Prostate gland (tissue), 2 donors: ENCODE measurements at regions not wholly inside any gene's neighbourhood (a gene's known extent, or its start where the extent isn't known, plus 50 kb on each side); places are given as distances from the start of the nearest gene placed in this dataset.

Experiments used
- POLR2A ChIP-seq: fragments of 450-650 bp; IDR thresholded peaks from one replicate; pipeline ENCODE4 v1.6.1; 2016; ENCODE audit warnings: antibody characterized with exemption, mild to moderate bottlenecking
- TF ChIP-seq, protein P1 (sequence below), 4 experiments: fragments of 200-600 bp in 2 of 4; fragments of 450-650 bp in 2 of 4; sonication (generic) in 2 of 4; IDR thresholded peaks; 1 replicate in 3 of 4; 2 replicates in 1 of 4; pipeline ENCODE4 v1.5.1; 2016 to 2019; ENCODE audit warnings: antibody characterized with exemption in 4 of 4, mild to moderate bottlenecking in 2 of 4, moderate library complexity in 2 of 4

DNA sequence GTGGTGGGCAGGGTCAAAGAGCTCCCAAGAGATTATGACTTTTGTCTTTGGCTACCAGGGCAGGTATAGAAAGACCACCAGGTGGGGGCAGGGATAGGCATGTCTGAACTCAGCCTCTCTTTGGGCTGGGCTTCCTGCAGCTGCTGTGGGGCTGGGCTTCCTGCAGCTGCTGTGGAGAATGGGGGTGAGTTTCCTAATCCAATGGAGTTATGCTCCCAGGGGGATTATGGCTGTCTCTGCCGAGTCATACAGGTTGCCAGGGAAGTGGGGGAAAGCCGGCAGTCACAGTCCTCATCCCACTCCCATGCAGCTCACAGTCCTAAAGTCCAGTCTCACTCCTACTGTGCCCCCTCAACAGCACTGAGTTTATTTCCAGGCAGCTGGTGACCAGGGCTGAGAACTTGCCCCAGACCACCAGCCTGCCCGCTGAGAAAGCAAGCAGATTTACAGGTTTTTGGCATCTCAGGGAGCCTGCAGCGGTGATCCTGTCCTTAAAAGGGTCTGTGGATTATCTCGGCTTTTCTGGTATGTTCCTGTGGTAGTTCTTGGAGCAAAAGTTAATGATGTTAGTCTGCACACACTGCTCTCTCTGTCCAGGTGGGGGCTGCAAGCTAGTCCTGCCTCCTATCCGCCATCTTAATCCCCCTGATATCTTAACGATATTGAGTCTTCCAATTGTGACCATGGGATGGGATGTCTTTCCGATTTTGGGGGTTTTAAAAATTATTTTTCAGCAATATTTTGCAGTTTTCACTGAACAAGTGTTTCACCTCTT, 133.4 kb downstream of the RTL9 start:
- TF ChIP-seq POLR2A, result no peak
- TF ChIP-seq, protein P1, sequence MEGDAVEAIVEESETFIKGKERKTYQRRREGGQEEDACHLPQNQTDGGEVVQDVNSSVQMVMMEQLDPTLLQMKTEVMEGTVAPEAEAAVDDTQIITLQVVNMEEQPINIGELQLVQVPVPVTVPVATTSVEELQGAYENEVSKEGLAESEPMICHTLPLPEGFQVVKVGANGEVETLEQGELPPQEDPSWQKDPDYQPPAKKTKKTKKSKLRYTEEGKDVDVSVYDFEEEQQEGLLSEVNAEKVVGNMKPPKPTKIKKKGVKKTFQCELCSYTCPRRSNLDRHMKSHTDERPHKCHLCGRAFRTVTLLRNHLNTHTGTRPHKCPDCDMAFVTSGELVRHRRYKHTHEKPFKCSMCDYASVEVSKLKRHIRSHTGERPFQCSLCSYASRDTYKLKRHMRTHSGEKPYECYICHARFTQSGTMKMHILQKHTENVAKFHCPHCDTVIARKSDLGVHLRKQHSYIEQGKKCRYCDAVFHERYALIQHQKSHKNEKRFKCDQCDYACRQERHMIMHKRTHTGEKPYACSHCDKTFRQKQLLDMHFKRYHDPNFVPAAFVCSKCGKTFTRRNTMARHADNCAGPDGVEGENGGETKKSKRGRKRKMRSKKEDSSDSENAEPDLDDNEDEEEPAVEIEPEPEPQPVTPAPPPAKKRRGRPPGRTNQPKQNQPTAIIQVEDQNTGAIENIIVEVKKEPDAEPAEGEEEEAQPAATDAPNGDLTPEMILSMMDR (IDR thresholded peaks at IDR 0.05), result no peak
